ENCODE measurements at regions not wholly inside any gene's neighbourhood (a gene's known extent, or its start where the extent isn't known, plus 50 kb on each side); places are given as distances from the start of the nearest gene placed in this dataset.

DNA sequence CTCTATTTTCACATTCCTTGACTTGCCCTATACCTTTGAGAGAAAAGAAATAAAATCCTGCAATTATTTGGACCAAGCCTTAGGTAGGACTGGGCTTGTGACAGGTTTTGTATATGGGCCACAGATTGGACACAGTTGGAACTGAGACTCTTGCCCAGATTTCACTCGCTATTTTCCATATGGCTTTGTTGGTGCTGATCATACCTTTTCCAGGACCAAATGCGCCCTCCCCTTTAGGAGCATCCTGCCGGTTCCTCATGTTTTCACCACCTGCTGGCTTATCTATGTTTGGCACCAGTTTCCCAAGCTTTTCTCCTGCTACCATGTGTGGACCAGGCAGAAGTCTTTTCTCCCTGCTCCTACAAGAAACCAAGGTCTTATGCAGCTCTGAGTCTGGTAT, 494.9 kb downstream of the EPHA4 start:
- TF ChIP-seq PKNOX1 (IDR thresholded peaks at IDR 0.05), result no peak
- TF ChIP-seq LEF1 (IDR thresholded peaks at IDR 0.05; ENCODE audit: borderline replicate concordance), result no peak
- TF ChIP-seq NFRKB (IDR thresholded peaks at IDR 0.05), result no peak

Measured in HEK293T (cell line).